HCT116 (cell line): ENCODE measurements at regions not wholly inside any gene's neighbourhood (a gene's known extent, or its start where the extent isn't known, plus 50 kb on each side); places are given as distances from the start of the nearest gene placed in this dataset.
"Not testable (repeated sequence)": the region's sequence is repeated elsewhere in the genome, so short reads cannot be mapped to it uniquely, and the experiment has no call there.

ENCODE experiments used
- ATAC-seq: fragments of 200-7000 bp; cut with Tn5 transposase; 2 replicates; pipeline ENCODE4 v1.9.1; 2020; ENCODE audit warnings: mild to moderate bottlenecking, moderate library complexity
- BruUV-seq: library from RNA; stranded (reverse); fragments of 400-500 nt; replicated peaks from 2 replicates; lab custom pipeline; 2021; lab: Mats Ljungman, UMichigan
- CTCF ChIA-PET: fragments of 300-600 bp; sonication (Branson Sonifier 250); formaldehyde crosslinking; loops from one replicate; lab custom pipeline; 2021; ENCODE audit warnings: antibody characterized with exemption; lab: Charles Lee
- POLR2A ChIA-PET: fragments of 300-600, 350-600 bp; sonication (Branson Sonifier 250); formaldehyde crosslinking; loops from one replicate; lab custom pipeline; 2021; ENCODE audit warnings: antibody characterized with exemption; lab: Charles Lee
- RAD21 ChIA-PET, 2 experiments: fragments of 300-600 bp; sonication (Branson Sonifier 250); formaldehyde crosslinking; loops; one replicate each; lab custom pipeline; 2023; ENCODE audit warnings: low total read pairs in 2 of 2; ENCODE audit not compliant: uncharacterized antibody in 2 of 2, unreplicated experiment in 2 of 2, low non-redundant PET in 1 of 2; lab: Charles Lee
- DNase-seq: peaks from one replicate; pipeline ENCODE4 v3.0.0-alpha.2; 2010; ENCODE audit warnings: low read depth, low spot score
- H2AFZ ChIP-seq: fragments of 200-600 bp; shearing (Covaris generic), sonication (generic); 2 replicates; pipeline ENCODE4 v1.6.1; 2017; ENCODE audit warnings: low read depth, mixed run types, mixed read lengths, antibody characterized with exemption, low read length; ENCODE audit not compliant: poor library complexity, severe bottlenecking
- H3K27ac ChIP-seq: 2 replicates; pipeline ENCODE4 v1.5.1; 2012; ENCODE audit warnings: low read depth, low read length
- H3K27me3 ChIP-seq: fragments of 200-600 bp; sonication (generic); 2 replicates; pipeline ENCODE4 v1.6.1; 2016; ENCODE audit warnings: mixed run types, low read length, mixed read lengths; ENCODE audit not compliant: insufficient read depth
- H3K36me3 ChIP-seq, 2 experiments: fragments of 200-500 bp in 1 of 2; fragments of 200-600 bp in 1 of 2; sonication (Bioruptor generic) in 1 of 2; sonication (generic) in 1 of 2; 2 replicates each; pipeline versions ENCODE4 v1.5.1 to v1.6.1; 2014 to 2016; ENCODE audit warnings: low read length in 2 of 2, inconsistent platforms in 1 of 2, mixed read lengths in 1 of 2, mixed run types in 1 of 2; ENCODE audit not compliant: insufficient read depth in 2 of 2, control insufficient read depth in 1 of 2
- H3K4me1 ChIP-seq, 2 experiments: fragments of 200-600 bp in 1 of 2; sonication (generic) in 1 of 2; 2 replicates each; pipeline versions ENCODE4 v1.5.1 to v1.6.1; 2012 to 2017; ENCODE audit warnings: low read length in 2 of 2, inconsistent platforms in 1 of 2, mild to moderate bottlenecking in 1 of 2, mixed read lengths in 1 of 2, mixed run types in 1 of 2, moderate library complexity in 1 of 2; ENCODE audit not compliant: insufficient read depth in 2 of 2, control insufficient read depth in 1 of 2
- H3K4me2 ChIP-seq: fragments of 200-600 bp; sonication (generic); 2 replicates; pipeline ENCODE4 v1.6.1; 2017; ENCODE audit warnings: mixed run types, low read length, mixed read lengths
- H3K4me3 ChIP-seq, 2 experiments: fragments of 200-600 bp in 1 of 2; sonication (generic) in 1 of 2; replicated peaks in 1 of 2; 2 replicates each; pipeline ENCODE4 v1.5.1; 2011 to 2016; ENCODE audit warnings: low read length in 2 of 2, control low read depth in 1 of 2, low read depth in 1 of 2, mild to moderate bottlenecking in 1 of 2, mixed read lengths in 1 of 2, mixed run types in 1 of 2
- H3K79me2 ChIP-seq: fragments of 200-600 bp; sonication (generic); 2 replicates; pipeline ENCODE4 v1.6.1; 2017; ENCODE audit warnings: mild to moderate bottlenecking, mixed run types, low read length, moderate library complexity, mixed read lengths; ENCODE audit not compliant: insufficient read depth
- H3K9ac ChIP-seq: fragments of 200-600 bp; sonication (generic); 2 replicates; pipeline ENCODE4 v1.6.1; 2016; ENCODE audit warnings: low read length, mixed read lengths
- H3K9me2 ChIP-seq: fragments of 200-600 bp; sonication (generic), shearing (Covaris generic); 2 replicates; pipeline ENCODE4 v1.6.1; 2017; ENCODE audit warnings: mixed run types, mild to moderate bottlenecking, moderate library complexity; ENCODE audit not compliant: insufficient read depth
- H3K9me3 ChIP-seq, 2 experiments: fragments of 200-500 bp in 1 of 2; fragments of 200-600 bp in 1 of 2; sonication (Bioruptor generic) in 1 of 2; sonication (generic) in 1 of 2; 2 replicates each; pipeline ENCODE4 v1.6.1; 2014 to 2017; ENCODE audit warnings: low read length in 2 of 2, mixed read lengths in 2 of 2, inconsistent platforms in 1 of 2, low read depth in 1 of 2, mild to moderate bottlenecking in 1 of 2, mixed run types in 1 of 2, moderate library complexity in 1 of 2; ENCODE audit not compliant: control insufficient read depth in 1 of 2, insufficient read depth in 1 of 2
- H4K20me1 ChIP-seq: fragments of 200-600 bp; sonication (generic), shearing (Covaris generic); 2 replicates; pipeline ENCODE4 v1.6.1; 2017; ENCODE audit warnings: mixed run types, mild to moderate bottlenecking, moderate library complexity; ENCODE audit not compliant: insufficient read depth
- EGR1 ChIP-seq: IDR thresholded peaks from 2 replicates; pipeline ENCODE4 v1.6.1; 2012; ENCODE audit warnings: low read depth
- JUND ChIP-seq: IDR thresholded peaks from 2 replicates; pipeline ENCODE4 v1.6.1; 2012
- MAX ChIP-seq: IDR thresholded peaks from 2 replicates; pipeline ENCODE4 v1.6.1; 2012
- SIN3A ChIP-seq: IDR thresholded peaks from 2 replicates; pipeline ENCODE4 v1.6.1; 2012; ENCODE audit warnings: low read depth
- ZBTB33 ChIP-seq: IDR thresholded peaks from 2 replicates; pipeline ENCODE4 v1.6.1; 2011; ENCODE audit warnings: mild to moderate bottlenecking, low read length, moderate library complexity; ENCODE audit not compliant: insufficient replicate concordance; ENCODE audit errors: extremely low read depth
- intact Hi-C: fragments of 100-400 bp; cut with micrococcal nuclease; formaldehyde crosslinking; loops from 2 replicates; pipeline ENCODE4 v1.10.0; 2022

GRCh38 chr3:191688756-191689433 lies 227.9 kb downstream of the PYDC2 start:
- TF ChIP-seq MAX (no peak), JUND (no peak), ZBTB33 (no peak), EGR1 (no peak), SIN3A (no peak)
- POLR2A ChIA-PET, result no interaction called here
- RAD21 ChIA-PET, result no interaction called here
- H3K9ac ChIP-seq, result no peak overlapping the region
- no peaks in the 10 kb centered on the region for H3K27me3 ChIP-seq
- no peak overlapping the region for H3K4me2 ChIP-seq
- H2AFZ ChIP-seq, result no peak overlapping the region
- ATAC-seq (no peak), DNase-seq (no peak)
- CTCF ChIA-PET, result no interaction called here
- H4K20me1 ChIP-seq, result no peaks in the 10 kb centered on the region
- H3K4me3 ChIP-seq, result no peak overlapping the region
- intact Hi-C loops, result no loop called here
- no peaks in the 10 kb centered on the region for H3K79me2 ChIP-seq
- H3K4me1 ChIP-seq, result peaks cover 0 to 1% of the 10 kb centered on the region in 2 experiments; a peak in 1 of 4 replicates
- H3K27ac ChIP-seq, result no peak overlapping the region
- no peaks in the 10 kb centered on the region for H3K9me2 ChIP-seq
- H3K9me3 ChIP-seq, result no peaks in the 10 kb centered on the region
- no TSS peak for BruUV-seq
- no peaks in the 10 kb centered on the region for H3K36me3 ChIP-seq

GRCh38 chr3:191691184-191691583 lies 230.2 kb downstream of the PYDC2 start:
- CTCF ChIA-PET, H3K4me3 ChIP-seq, H3K9me2 ChIP-seq, BruUV-seq, H3K9me3 ChIP-seq, H3K4me2 ChIP-seq, ATAC-seq, POLR2A ChIA-PET, H3K79me2 ChIP-seq, H3K4me1 ChIP-seq, H3K27me3 ChIP-seq, H3K36me3 ChIP-seq, RAD21 ChIA-PET, DNase-seq, H2AFZ ChIP-seq, H3K27ac ChIP-seq, H4K20me1 ChIP-seq, H3K9ac ChIP-seq, intact Hi-C loops: not testable (repeated sequence)
